ENCODE measurements at regions not wholly inside any gene's neighbourhood (a gene's known extent, or its start where the extent isn't known, plus 50 kb on each side); places are given as distances from the start of the nearest gene placed in this dataset.

- DNase-seq, result no peak
Observed at GRCh38 chr2:196445991-196446390, 193.5 kb upstream of the CCDC150 start.

GRCh38 chr2:196448407-196449079 lies 191.0 kb upstream of the CCDC150 start:
- no peak for DNase-seq

- DNase-seq, result no peak
Observed at GRCh38 chr2:196449083-196449482, 190.4 kb upstream of the CCDC150 start.

GRCh38 chr2:196452758-196453157 lies 186.8 kb upstream of the CCDC150 start:
- no peak for DNase-seq

- peak; percentile 61 for DNase-seq
Observed at GRCh38 chr2:196453613-196454047, 185.9 kb upstream of the CCDC150 start.

GRCh38 chr2:196454492-196454891 lies 185.0 kb upstream of the CCDC150 start:
- DNase-seq, result no peak

GRCh38 chr2:196459539-196459938 lies 180.0 kb upstream of the CCDC150 start:
- peak; percentile 93 for DNase-seq

- no peak for DNase-seq
Observed at GRCh38 chr2:196463706-196464105, 175.8 kb upstream of the CCDC150 start.

- no peak for DNase-seq
Observed at GRCh38 chr2:196464311-196464710, 175.2 kb upstream of the CCDC150 start.

- DNase-seq, result no peak
Observed at GRCh38 chr2:196466581-196466980, 172.9 kb upstream of the CCDC150 start.

- peak; percentile 18 for DNase-seq
Observed at GRCh38 chr2:196468394-196468793, 171.1 kb upstream of the CCDC150 start.

GRCh38 chr2:196473617-196474016 lies 165.9 kb upstream of the CCDC150 start:
- DNase-seq, result no peak

- DNase-seq, result no peak
Observed at GRCh38 chr2:196475611-196476010, 163.9 kb upstream of the CCDC150 start.

- DNase-seq, result no peak
Observed at GRCh38 chr2:196478588-196478987, 160.9 kb upstream of the CCDC150 start.

- no peak for DNase-seq
Observed at GRCh38 chr2:196479350-196479749, 160.2 kb upstream of the CCDC150 start.

- no peak for DNase-seq
Observed at GRCh38 chr2:196480653-196481323, 158.7 kb upstream of the CCDC150 start.

- DNase-seq, result no peak
Observed at GRCh38 chr2:196481324-196481697, 158.2 kb upstream of the CCDC150 start.

GRCh38 chr2:196482119-196483065 lies 157.1 kb upstream of the CCDC150 start:
- no peak for DNase-seq

GRCh38 chr2:196486146-196486545 lies 153.4 kb upstream of the CCDC150 start:
- DNase-seq, result no peak

- no peak for DNase-seq
Observed at GRCh38 chr2:196487417-196487816, 152.1 kb upstream of the CCDC150 start.

GRCh38 chr2:196489371-196489770 lies 150.1 kb upstream of the CCDC150 start:
- no peak for DNase-seq

GRCh38 chr2:196492946-196493345 lies 146.6 kb upstream of the CCDC150 start:
- DNase-seq, result no peak

- no peak for DNase-seq
Observed at GRCh38 chr2:196498962-196499361, 140.6 kb upstream of the CCDC150 start.

GRCh38 chr2:196499686-196500085 lies 139.8 kb upstream of the CCDC150 start:
- DNase-seq, result no peak

Measured in OCI-M1 (cell line).